ENCODE measurements at regions not wholly inside any gene's neighbourhood (a gene's known extent, or its start where the extent isn't known, plus 50 kb on each side); places are given as distances from the start of the nearest gene placed in this dataset.
"Not testable (repeated sequence)": the region's sequence is repeated elsewhere in the genome, so short reads cannot be mapped to it uniquely, and the experiment has no call there.

DNA sequence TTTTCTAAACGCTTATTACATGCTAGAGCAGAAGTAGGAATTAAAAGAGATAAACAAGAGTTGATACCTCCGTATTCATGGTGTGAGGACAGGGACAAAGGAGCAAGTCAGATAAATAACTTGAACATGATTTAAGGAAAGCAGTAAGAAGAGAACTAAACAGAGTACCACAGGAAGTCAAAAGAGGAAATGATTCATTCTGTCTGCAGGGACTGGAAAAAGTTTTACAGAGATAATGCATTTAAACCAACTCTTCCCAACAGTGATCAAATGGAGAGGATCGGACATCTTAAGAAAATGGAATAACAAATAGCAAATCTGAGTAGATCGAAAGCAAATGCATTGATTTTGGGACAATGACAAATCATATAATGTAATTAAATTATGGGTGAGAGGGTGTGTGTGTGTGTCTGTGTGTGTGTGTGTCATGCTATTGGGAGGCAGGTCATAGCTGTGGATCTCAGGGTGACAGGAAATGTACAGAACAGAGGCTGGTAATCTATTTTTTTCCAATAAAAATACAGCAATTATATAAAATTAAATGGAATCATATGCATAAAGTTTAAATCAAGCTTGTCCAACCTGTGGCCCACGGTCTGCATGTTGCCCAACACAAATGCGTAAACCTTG lies 113.4 kb downstream of the MC4R start:
- Histone ChIP-seq H3K4me1 (ENCODE audit: low read length) (no peaks in the 10 kb centered on the region), H3K9me2 (replicated peaks; ENCODE audit: insufficient read depth, low read length) (no peaks in the 10 kb centered on the region), H3K9me3 (ENCODE audit: low read length) (peaks cover 13% of the 10 kb centered on the region; the same call in 1 of the 2 replicates), H3K27me3 (ENCODE audit: low read length) (no peaks in the 10 kb centered on the region), H2AFZ (ENCODE audit: low read length) (no peak overlapping the region), H3K9ac (ENCODE audit: low read length) (no peak overlapping the region), H4K20me1 (ENCODE audit: insufficient read depth, low read depth, low read length) (no peaks in the 10 kb centered on the region), H3K27ac (ENCODE audit: low read length) (no peak overlapping the region), H3K36me3 (ENCODE audit: insufficient read depth, low read length) (no peaks in the 10 kb centered on the region), H3K4me2 (ENCODE audit: low read depth, low read length, poor library complexity, severe bottlenecking) (no peak overlapping the region), H3K79me2 (ENCODE audit: low read length) (no peaks in the 10 kb centered on the region), H3K4me3 (ENCODE audit: low read length) (no peak overlapping the region)
- no peak for DNase-seq

GRCh38 chr18:60249388-60249787 lies 123.2 kb downstream of the MC4R start:
- Histone ChIP-seq H3K9me2 (replicated peaks; ENCODE audit: insufficient read depth, low read length) (no peaks in the 10 kb centered on the region), H3K9ac (ENCODE audit: low read length) (no peak overlapping the region), H2AFZ (ENCODE audit: low read length) (no peak overlapping the region), H3K4me2 (ENCODE audit: low read depth, low read length, poor library complexity, severe bottlenecking) (no peak overlapping the region), H3K27me3 (ENCODE audit: low read length) (no peaks in the 10 kb centered on the region), H4K20me1 (ENCODE audit: insufficient read depth, low read depth, low read length) (no peaks in the 10 kb centered on the region), H3K4me3 (ENCODE audit: low read length) (no peak overlapping the region), H3K27ac (ENCODE audit: low read length) (no peak overlapping the region), H3K36me3 (ENCODE audit: insufficient read depth, low read length) (no peaks in the 10 kb centered on the region), H3K9me3 (ENCODE audit: low read length) (no peaks in the 10 kb centered on the region; the same call in none of the 2 replicates), H3K4me1 (ENCODE audit: low read length) (peaks cover 3% of the 10 kb centered on the region; the same call in 1 of the 2 replicates), H3K79me2 (ENCODE audit: low read length) (no peaks in the 10 kb centered on the region)
- DNase-seq: no peak

DNA sequence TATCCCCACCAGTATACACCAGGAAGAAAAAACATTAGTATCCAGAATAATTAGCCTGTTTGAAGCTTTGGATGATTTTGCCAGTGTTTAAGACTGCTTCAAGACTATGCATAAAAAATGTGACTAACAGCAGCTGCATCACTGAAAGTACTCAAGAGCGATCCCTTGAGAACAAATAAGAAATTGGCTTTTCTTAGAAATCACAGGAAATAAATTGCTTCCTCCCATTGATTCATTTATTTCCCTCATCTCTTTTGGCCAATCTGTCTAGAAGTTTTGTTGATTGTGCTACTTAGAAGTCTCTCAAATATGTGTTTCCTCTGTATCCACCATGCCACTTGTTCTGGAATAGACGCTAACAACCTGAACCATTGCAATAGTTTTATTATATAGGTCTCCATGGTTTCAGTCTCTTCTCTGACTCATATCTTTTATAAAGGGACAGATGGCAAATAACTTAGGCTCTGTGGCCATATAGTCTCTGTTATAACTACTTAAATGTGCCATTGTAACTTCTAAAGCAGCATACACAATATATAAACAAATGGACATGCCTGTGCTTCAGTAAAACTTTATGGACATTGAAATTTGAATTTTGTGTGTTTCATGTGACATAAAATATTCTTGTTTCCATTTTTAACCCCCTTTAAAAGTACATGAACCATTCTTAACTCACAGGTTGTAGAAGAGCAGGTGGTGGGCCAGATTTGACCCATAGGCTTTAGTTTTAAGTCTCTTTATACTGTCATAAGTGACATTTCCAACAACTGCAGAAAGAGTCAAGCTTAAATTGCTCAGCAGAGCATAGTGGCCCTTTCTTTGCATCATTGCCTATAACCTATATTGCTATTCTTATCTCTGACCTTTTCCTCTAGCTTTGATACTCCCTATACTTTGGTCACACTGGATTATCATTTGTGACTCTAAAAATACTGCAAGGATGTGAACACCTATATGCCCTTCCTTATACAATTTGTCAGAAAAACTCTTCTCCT lies 123.9 kb downstream of the MC4R start:
- DNase-seq: no peak
- Histone ChIP-seq H2AFZ (ENCODE audit: low read length) (no peak overlapping the region), H3K9me3 (ENCODE audit: low read length) (no peaks in the 10 kb centered on the region; the same call in none of the 2 replicates), H3K27me3 (ENCODE audit: low read length) (no peaks in the 10 kb centered on the region), H3K4me3 (ENCODE audit: low read length) (no peak overlapping the region), H3K4me1 (ENCODE audit: low read length) (peaks cover 3% of the 10 kb centered on the region; the same call in 1 of the 2 replicates), H3K9ac (ENCODE audit: low read length) (no peak overlapping the region), H3K79me2 (ENCODE audit: low read length) (no peaks in the 10 kb centered on the region), H3K36me3 (ENCODE audit: insufficient read depth, low read length) (no peaks in the 10 kb centered on the region), H4K20me1 (ENCODE audit: insufficient read depth, low read depth, low read length) (no peaks in the 10 kb centered on the region), H3K4me2 (ENCODE audit: low read depth, low read length, poor library complexity, severe bottlenecking) (no peak overlapping the region), H3K9me2 (replicated peaks; ENCODE audit: insufficient read depth, low read length) (no peaks in the 10 kb centered on the region), H3K27ac (ENCODE audit: low read length) (no peak overlapping the region; the same call in 1 of the 2 replicates)

DNA sequence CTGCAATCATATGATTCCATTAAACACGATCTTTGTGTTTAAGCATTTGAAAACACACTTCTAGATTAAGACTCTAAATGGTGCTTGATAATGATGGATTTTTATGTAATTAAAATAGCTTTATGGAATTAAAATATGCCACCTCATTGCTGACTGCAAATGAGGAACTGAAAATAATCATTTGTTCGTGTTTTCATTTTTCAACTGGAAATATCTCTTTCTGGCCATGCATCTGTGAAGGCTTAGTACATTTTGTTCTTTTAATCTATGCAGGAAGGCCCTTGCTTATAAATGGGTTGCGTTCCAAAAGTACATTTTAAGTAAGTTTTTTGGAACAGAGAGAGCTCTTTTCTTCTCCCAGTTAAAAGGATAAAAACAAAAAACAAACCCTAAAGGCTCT lies 125.5 kb downstream of the MC4R start:
- H3K36me3 ChIP-seq (ENCODE audit: insufficient read depth, low read length): no peaks in the 10 kb centered on the region
- no peak overlapping the region for H3K27ac ChIP-seq (ENCODE audit: low read length)
- H3K9me3 ChIP-seq (ENCODE audit: low read length): no peaks in the 10 kb centered on the region; the same call in none of the 2 replicates
- no peaks in the 10 kb centered on the region for H3K27me3 ChIP-seq (ENCODE audit: low read length)
- no peaks in the 10 kb centered on the region for H4K20me1 ChIP-seq (ENCODE audit: insufficient read depth, low read depth, low read length)
- no peak overlapping the region for H3K9ac ChIP-seq (ENCODE audit: low read length)
- H3K9me2 ChIP-seq (replicated peaks; ENCODE audit: insufficient read depth, low read length): no peaks in the 10 kb centered on the region
- peaks cover 3% of the 10 kb centered on the region; the same call in 1 of the 2 replicates for H3K4me1 ChIP-seq (ENCODE audit: low read length)
- H3K4me3 ChIP-seq (ENCODE audit: low read length): no peak overlapping the region
- no peak overlapping the region for H2AFZ ChIP-seq (ENCODE audit: low read length)
- H3K4me2 ChIP-seq (ENCODE audit: low read depth, low read length, poor library complexity, severe bottlenecking): no peak overlapping the region
- H3K79me2 ChIP-seq (ENCODE audit: low read length): no peaks in the 10 kb centered on the region
- no peak for DNase-seq

DNA sequence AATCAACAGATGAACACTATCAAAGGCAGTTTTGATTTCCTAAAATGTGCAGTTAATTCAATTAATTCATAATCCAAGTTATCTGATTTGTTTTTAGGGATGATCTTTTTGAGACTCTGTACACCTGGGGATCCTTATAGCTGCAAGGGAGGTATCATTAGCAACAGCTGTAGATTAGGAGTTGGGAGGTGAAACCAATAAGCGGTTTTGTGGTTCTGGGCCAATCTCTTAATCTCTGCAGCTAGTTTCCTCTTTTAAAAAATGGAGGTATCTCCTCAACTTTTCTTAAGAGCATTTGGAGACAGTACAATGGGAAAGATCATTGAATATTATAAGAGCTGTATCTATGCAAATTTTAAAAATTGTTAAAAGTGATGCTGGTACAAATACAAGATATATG lies 126.0 kb downstream of the MC4R start:
- DNase-seq: no peak
- Histone ChIP-seq H3K9me2 (replicated peaks; ENCODE audit: insufficient read depth, low read length) (no peaks in the 10 kb centered on the region), H3K4me1 (ENCODE audit: low read length) (peaks cover 3% of the 10 kb centered on the region; the same call in 1 of the 2 replicates), H3K4me3 (ENCODE audit: low read length) (no peak overlapping the region), H3K27ac (ENCODE audit: low read length) (no peak overlapping the region), H3K9me3 (ENCODE audit: low read length) (peaks cover 2% of the 10 kb centered on the region), H4K20me1 (ENCODE audit: insufficient read depth, low read depth, low read length) (no peaks in the 10 kb centered on the region), H3K36me3 (ENCODE audit: insufficient read depth, low read length) (no peaks in the 10 kb centered on the region), H3K9ac (ENCODE audit: low read length) (no peak overlapping the region), H3K27me3 (ENCODE audit: low read length) (no peaks in the 10 kb centered on the region), H3K4me2 (ENCODE audit: low read depth, low read length, poor library complexity, severe bottlenecking) (no peak overlapping the region), H3K79me2 (ENCODE audit: low read length) (no peaks in the 10 kb centered on the region), H2AFZ (ENCODE audit: low read length) (no peak overlapping the region)

- Histone ChIP-seq H3K27ac (ENCODE audit: low read length) (no peak overlapping the region), H3K27me3 (ENCODE audit: low read length) (no peaks in the 10 kb centered on the region), H3K4me1 (ENCODE audit: low read length) (peaks cover 3% of the 10 kb centered on the region; the same call in 1 of the 2 replicates), H3K4me3 (ENCODE audit: low read length) (no peak overlapping the region), H3K9me3 (ENCODE audit: low read length) (peaks cover 3% of the 10 kb centered on the region), H2AFZ (ENCODE audit: low read length) (no peak overlapping the region), H3K4me2 (ENCODE audit: low read depth, low read length, poor library complexity, severe bottlenecking) (no peak overlapping the region), H3K9me2 (replicated peaks; ENCODE audit: insufficient read depth, low read length) (no peaks in the 10 kb centered on the region), H3K79me2 (ENCODE audit: low read length) (no peaks in the 10 kb centered on the region), H3K36me3 (ENCODE audit: insufficient read depth, low read length) (no peaks in the 10 kb centered on the region), H3K9ac (ENCODE audit: low read length) (no peak overlapping the region), H4K20me1 (ENCODE audit: insufficient read depth, low read depth, low read length) (no peaks in the 10 kb centered on the region)
- no peak for DNase-seq
Observed at GRCh38 chr18:60245096-60245495, 127.5 kb downstream of the MC4R start.

DNA sequence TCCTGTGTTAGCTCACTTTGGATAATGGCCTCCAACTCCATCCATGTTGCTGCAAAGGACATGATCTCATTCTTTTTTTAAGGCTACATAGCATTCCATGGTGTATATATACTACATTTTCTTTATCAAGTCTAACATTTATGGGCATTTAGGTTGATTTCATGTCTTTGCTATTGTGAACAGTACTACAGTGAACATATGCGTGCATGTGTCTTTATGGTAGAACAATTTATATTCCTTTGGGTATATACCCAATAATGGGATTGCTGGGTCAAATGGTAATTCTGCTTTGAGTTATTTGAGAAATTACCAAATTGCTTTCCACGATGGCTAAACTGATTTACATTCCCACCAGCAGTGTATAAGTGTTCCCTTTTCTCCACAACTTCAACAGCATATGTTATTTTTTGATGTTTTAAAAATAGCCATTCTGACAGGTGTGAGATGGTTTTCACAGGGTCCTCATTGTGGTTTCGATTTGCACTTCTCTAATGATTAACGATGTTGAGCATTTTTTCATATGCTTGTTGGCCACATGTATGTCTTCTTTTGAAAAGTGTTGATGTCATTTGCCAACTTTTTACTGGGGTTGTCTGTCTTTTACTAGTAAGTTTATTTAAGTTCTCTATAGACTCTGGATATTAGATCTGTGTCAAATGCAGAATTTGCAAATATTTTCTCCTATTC lies 133.4 kb downstream of the MC4R start:
- not testable (repeated sequence) for H4K20me1 ChIP-seq (ENCODE audit: insufficient read depth, low read depth, low read length); H3K4me3 ChIP-seq (ENCODE audit: low read length); H3K4me2 ChIP-seq (ENCODE audit: low read depth, low read length, poor library complexity, severe bottlenecking); H3K36me3 ChIP-seq (ENCODE audit: insufficient read depth, low read length); DNase-seq; H3K9ac ChIP-seq (ENCODE audit: low read length); H3K27ac ChIP-seq (ENCODE audit: low read length); H3K4me1 ChIP-seq (ENCODE audit: low read length); H2AFZ ChIP-seq (ENCODE audit: low read length); H3K9me2 ChIP-seq (replicated peaks; ENCODE audit: insufficient read depth, low read length); H3K79me2 ChIP-seq (ENCODE audit: low read length); H3K9me3 ChIP-seq (ENCODE audit: low read length); H3K27me3 ChIP-seq (ENCODE audit: low read length)

DNA sequence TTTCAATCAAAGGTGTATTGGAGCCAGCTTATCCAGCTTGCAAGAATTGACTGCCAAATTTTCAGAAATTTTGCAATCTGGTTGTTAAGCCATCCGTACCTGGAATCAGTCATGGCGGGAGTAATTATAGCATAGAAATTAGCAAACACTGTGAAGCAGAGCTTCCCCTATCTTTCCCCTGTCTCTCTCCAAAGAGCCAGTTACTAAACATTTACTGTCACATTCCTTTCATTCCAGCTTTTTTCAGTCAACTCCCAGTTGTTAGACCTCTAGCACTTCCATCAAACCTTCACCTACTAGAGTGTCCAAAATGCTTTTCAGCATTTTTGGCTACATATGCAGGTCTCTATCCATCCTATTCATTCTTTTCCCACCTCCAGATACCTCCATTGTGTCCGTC lies 137.4 kb downstream of the MC4R start:
- H3K4me1 ChIP-seq (ENCODE audit: low read length): no peaks in the 10 kb centered on the region
- H3K27ac ChIP-seq (ENCODE audit: low read length): no peak overlapping the region

More for the DNA sequence above, 137.4 kb downstream of the MC4R start:
- no peak overlapping the region for H3K4me3 ChIP-seq (ENCODE audit: low read length)
- no peaks in the 10 kb centered on the region for H3K9me2 ChIP-seq (replicated peaks; ENCODE audit: insufficient read depth, low read length)
- no peak overlapping the region for H3K4me2 ChIP-seq (ENCODE audit: low read depth, low read length, poor library complexity, severe bottlenecking)
- H3K79me2 ChIP-seq (ENCODE audit: low read length): no peaks in the 10 kb centered on the region
- DNase-seq: no peak
- H4K20me1 ChIP-seq (ENCODE audit: insufficient read depth, low read depth, low read length): no peaks in the 10 kb centered on the region
- no peaks in the 10 kb centered on the region for H3K27me3 ChIP-seq (ENCODE audit: low read length)
- no peaks in the 10 kb centered on the region for H3K9me3 ChIP-seq (ENCODE audit: low read length)
- no peak overlapping the region for H3K9ac ChIP-seq (ENCODE audit: low read length)
- no peaks in the 10 kb centered on the region for H3K36me3 ChIP-seq (ENCODE audit: insufficient read depth, low read length)
- H2AFZ ChIP-seq (ENCODE audit: low read length): no peak overlapping the region
